ENCODE measurements at regions not wholly inside any gene's neighbourhood (a gene's known extent, or its start where the extent isn't known, plus 50 kb on each side); places are given as distances from the start of the nearest gene placed in this dataset.

GRCh38 chr18:55137602-55138001, 178.3 kb upstream of the CCDC68 start:
- Histone ChIP-seq H3K4me3 (no peak overlapping the region), H3K4me1 (no peaks in the 10 kb centered on the region), H3K27ac (no peak overlapping the region), H3K27me3 (no peaks in the 10 kb centered on the region), H3K36me3 (no peaks in the 10 kb centered on the region), H3K9me3 (no peaks in the 10 kb centered on the region)
- no peak for DNase-seq
- intact Hi-C loops (cut with DNase I; ENCODE audit: low total_unique reads), result no loop called here
- TF ChIP-seq CTCF (IDR thresholded peaks at IDR 0.05) (no peak), POLR2A (IDR thresholded peaks at IDR 0.05) (no peak)

GRCh38 chr18:55136864-55137263, 177.6 kb upstream of the CCDC68 start:
- H3K4me3 ChIP-seq, result no peak overlapping the region
- no peak for DNase-seq
- TF ChIP-seq CTCF (IDR thresholded peaks at IDR 0.05) (no peak), POLR2A (IDR thresholded peaks at IDR 0.05) (no peak)
- no peaks in the 10 kb centered on the region for H3K9me3 ChIP-seq
- no peaks in the 10 kb centered on the region for H3K27me3 ChIP-seq
- no peaks in the 10 kb centered on the region for H3K4me1 ChIP-seq
- H3K36me3 ChIP-seq, result no peaks in the 10 kb centered on the region
- intact Hi-C loops (cut with DNase I; ENCODE audit: low total_unique reads), result no loop called here
- no peak overlapping the region for H3K27ac ChIP-seq

DNA sequence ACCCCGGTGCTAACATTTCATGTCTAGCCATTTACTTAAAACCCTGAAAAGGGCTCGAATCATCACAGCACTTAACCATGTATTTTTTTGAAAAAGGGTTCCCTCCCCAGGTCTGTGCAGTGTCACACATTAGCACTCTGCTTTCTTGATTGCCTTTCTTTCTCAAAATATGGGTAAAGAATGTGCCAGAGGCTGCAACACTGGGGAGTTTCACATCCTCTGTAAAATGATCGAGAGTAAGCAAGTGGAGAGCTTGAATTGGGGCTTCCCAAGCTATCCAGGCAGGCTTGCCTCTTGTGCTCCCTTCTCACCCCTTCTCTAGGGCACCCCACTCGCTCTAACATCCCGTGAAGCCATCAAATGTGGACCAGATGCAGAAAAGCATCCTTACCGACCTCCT, 177.0 kb upstream of the CCDC68 start:
- intact Hi-C loops (cut with DNase I; ENCODE audit: low total_unique reads), result no loop called here

DNA sequence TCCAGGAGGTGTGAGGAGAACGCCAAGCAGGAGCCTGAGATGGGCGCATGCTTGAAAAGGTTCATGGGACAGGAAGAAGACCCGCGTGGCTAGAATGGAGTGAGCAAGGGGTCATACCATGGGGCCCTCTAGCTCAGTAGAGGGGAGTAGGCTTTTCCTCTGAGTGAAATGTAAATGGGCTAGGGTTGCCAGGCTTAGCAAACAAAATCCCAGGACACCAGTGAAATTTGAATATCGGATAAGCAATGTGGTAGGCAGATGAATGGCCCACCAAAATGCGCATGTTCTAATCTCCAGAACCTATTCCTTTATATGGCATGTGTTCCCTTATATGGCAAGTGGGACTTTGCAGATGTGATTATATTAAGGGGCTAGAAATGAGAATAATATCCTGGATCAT, 174.1 kb upstream of the CCDC68 start:
- Histone ChIP-seq H3K27ac (no peak overlapping the region), H3K4me1 (no peaks in the 10 kb centered on the region), H3K27me3 (no peaks in the 10 kb centered on the region), H3K36me3 (no peaks in the 10 kb centered on the region), H3K9me3 (no peaks in the 10 kb centered on the region), H3K4me3 (no peak overlapping the region)
- DNase-seq, result no peak
- intact Hi-C loops (cut with DNase I; ENCODE audit: low total_unique reads), result no loop called here
- TF ChIP-seq CTCF (IDR thresholded peaks at IDR 0.05) (no peak), POLR2A (IDR thresholded peaks at IDR 0.05) (no peak)

More for the DNA sequence above, 177.0 kb upstream of the CCDC68 start:
- Histone ChIP-seq H3K4me1 (no peaks in the 10 kb centered on the region), H3K36me3 (no peaks in the 10 kb centered on the region), H3K27ac (no peak overlapping the region), H3K9me3 (no peaks in the 10 kb centered on the region), H3K4me3 (no peak overlapping the region), H3K27me3 (no peaks in the 10 kb centered on the region)
- no peak for DNase-seq
- TF ChIP-seq CTCF (IDR thresholded peaks at IDR 0.05) (no peak), POLR2A (IDR thresholded peaks at IDR 0.05) (no peak)

GRCh38 chr18:55128437-55128836, 169.2 kb upstream of the CCDC68 start:
- Histone ChIP-seq H3K4me3 (no peak overlapping the region), H3K36me3 (no peaks in the 10 kb centered on the region), H3K27ac (no peak overlapping the region), H3K27me3 (no peaks in the 10 kb centered on the region), H3K4me1 (no peaks in the 10 kb centered on the region), H3K9me3 (no peaks in the 10 kb centered on the region)
- TF ChIP-seq CTCF (IDR thresholded peaks at IDR 0.05) (no peak), POLR2A (IDR thresholded peaks at IDR 0.05) (no peak)
- no peak for DNase-seq
- intact Hi-C loops (cut with DNase I; ENCODE audit: low total_unique reads), result no loop called here

Data from uterus (tissue), 3 donors.